ENCODE measurements at regions not wholly inside any gene's neighbourhood (a gene's known extent, or its start where the extent isn't known, plus 50 kb on each side); places are given as distances from the start of the nearest gene placed in this dataset.

- ATAC-seq (ENCODE audit: poor library complexity): no peak
- no peak overlapping the region for H3K4me3 Mint-ChIP-seq
- intact Hi-C loops (cut with DNase I, micrococcal nuclease): no loop called here
- peaks cover 78% of the 10 kb centered on the region for H3K4me1 Mint-ChIP-seq (ENCODE audit: low read depth)
- H3K27me3 Mint-ChIP-seq: no peaks in the 10 kb centered on the region
- Histone ChIP-seq H3K4me1 (ENCODE audit: insufficient read depth, low read length) (peaks cover 67% of the 10 kb centered on the region), H3K36me3 (ENCODE audit: insufficient read depth, low read length) (no peaks in the 10 kb centered on the region), H3K27ac (ENCODE audit: low read depth in 1 of 2, low read length in 2 of 2) (no peak overlapping the region), H3K27me3 (ENCODE audit: control insufficient read depth in 1 of 2, insufficient read depth in 2 of 2, low read length in 2 of 2) (no peaks in the 10 kb centered on the region), H3K9me3 (ENCODE audit: control insufficient read depth in 1 of 2, insufficient read depth in 1 of 2, low read length in 2 of 2) (no peaks in the 10 kb centered on the region), H3K4me3 (ENCODE audit: low read length) (no peak overlapping the region)
- no peaks in the 10 kb centered on the region for H3K36me3 Mint-ChIP-seq (ENCODE audit: low read depth)
- peak overlapping the region; percentile 22 for H3K27ac Mint-ChIP-seq
- DNase-seq: no peak
- TF ChIP-seq, protein P1, sequence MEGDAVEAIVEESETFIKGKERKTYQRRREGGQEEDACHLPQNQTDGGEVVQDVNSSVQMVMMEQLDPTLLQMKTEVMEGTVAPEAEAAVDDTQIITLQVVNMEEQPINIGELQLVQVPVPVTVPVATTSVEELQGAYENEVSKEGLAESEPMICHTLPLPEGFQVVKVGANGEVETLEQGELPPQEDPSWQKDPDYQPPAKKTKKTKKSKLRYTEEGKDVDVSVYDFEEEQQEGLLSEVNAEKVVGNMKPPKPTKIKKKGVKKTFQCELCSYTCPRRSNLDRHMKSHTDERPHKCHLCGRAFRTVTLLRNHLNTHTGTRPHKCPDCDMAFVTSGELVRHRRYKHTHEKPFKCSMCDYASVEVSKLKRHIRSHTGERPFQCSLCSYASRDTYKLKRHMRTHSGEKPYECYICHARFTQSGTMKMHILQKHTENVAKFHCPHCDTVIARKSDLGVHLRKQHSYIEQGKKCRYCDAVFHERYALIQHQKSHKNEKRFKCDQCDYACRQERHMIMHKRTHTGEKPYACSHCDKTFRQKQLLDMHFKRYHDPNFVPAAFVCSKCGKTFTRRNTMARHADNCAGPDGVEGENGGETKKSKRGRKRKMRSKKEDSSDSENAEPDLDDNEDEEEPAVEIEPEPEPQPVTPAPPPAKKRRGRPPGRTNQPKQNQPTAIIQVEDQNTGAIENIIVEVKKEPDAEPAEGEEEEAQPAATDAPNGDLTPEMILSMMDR (IDR thresholded peaks at IDR 0.05): no peak
- H3K9me3 Mint-ChIP-seq: no peaks in the 10 kb centered on the region
- ChIA-PET POLR2A (no interaction called here), CTCF (interaction anchor here (1.1 to 3.1 kb wide), 2 partner anchors 9 to 25 kb away, joined by 5 to 27 read pairs; no protein-coding TSS in a partner anchor)
Observed at GRCh38 chr6:25052181-25052580, 116.4 kb upstream of the RIPOR2 start.

GRCh38 chr6:25053875-25054371 is 118.2 kb upstream of the RIPOR2 start:
- ATAC-seq (ENCODE audit: poor library complexity): no peak
- no peaks in the 10 kb centered on the region for H3K36me3 Mint-ChIP-seq (ENCODE audit: low read depth)
- POLR2A ChIA-PET: interaction anchor here (0.9 to 2.3 kb wide), 5 partner anchors 9 to 27 kb away, joined by 3 to 11 read pairs (median 3); no protein-coding TSS in a partner anchor
- peak overlapping the region in 1 of 2 donors; percentile 19 for H3K27ac ChIP-seq (ENCODE audit: low read depth in 1 of 2, low read length in 2 of 2)
- DNase-seq: peak in 4 of 14 experiments; percentile 14 to 75 (median 66)
- intact Hi-C loops (cut with DNase I, micrococcal nuclease): no loop called here
- TF ChIP-seq, protein P1 (IDR thresholded peaks at IDR 0.05): no peak
- peaks cover 72% of the 10 kb centered on the region for H3K4me1 Mint-ChIP-seq (ENCODE audit: low read depth)
- peak overlapping the region; percentile 40 for H3K27ac Mint-ChIP-seq
- peaks cover 76% of the 10 kb centered on the region for H3K4me1 ChIP-seq (ENCODE audit: insufficient read depth, low read length)
- H3K9me3 Mint-ChIP-seq: no peaks in the 10 kb centered on the region
- H3K27me3 Mint-ChIP-seq: no peaks in the 10 kb centered on the region
- H3K27me3 ChIP-seq (ENCODE audit: control insufficient read depth in 1 of 2, insufficient read depth in 2 of 2, low read length in 2 of 2): no peaks in the 10 kb centered on the region
- H3K36me3 ChIP-seq (ENCODE audit: insufficient read depth, low read length): no peaks in the 10 kb centered on the region
- no peak overlapping the region for H3K4me3 ChIP-seq (ENCODE audit: low read length)
- H3K9me3 ChIP-seq (ENCODE audit: control insufficient read depth in 1 of 2, insufficient read depth in 1 of 2, low read length in 2 of 2): no peaks in the 10 kb centered on the region
- H3K4me3 Mint-ChIP-seq: no peak overlapping the region
- CTCF ChIA-PET: interaction anchor here (0.6 to 3.1 kb wide), 8 partner anchors 12 to 188 kb away, joined by 3 to 27 read pairs (median 6); no protein-coding TSS in a partner anchor

GRCh38 chr6:25054469-25054868 is 118.7 kb upstream of the RIPOR2 start:
- peak overlapping the region; percentile 5 for H3K4me3 Mint-ChIP-seq
- peaks cover 70% of the 10 kb centered on the region for H3K4me1 Mint-ChIP-seq (ENCODE audit: low read depth)

More at GRCh38 chr6:25054469-25054868, 118.7 kb upstream of the RIPOR2 start:
- POLR2A ChIA-PET: interaction anchor here (0.7 to 2.7 kb wide), 6 partner anchors 12 to 28 kb away, joined by 3 to 24 read pairs (median 6); no protein-coding TSS in a partner anchor
- TF ChIP-seq, protein P1 (IDR thresholded peaks at IDR 0.05): no peak
- CTCF ChIA-PET: interaction anchor here (0.6 to 3.1 kb wide), 5 partner anchors 12 to 188 kb away, joined by 3 to 27 read pairs (median 9); no protein-coding TSS in a partner anchor
- Histone ChIP-seq H3K9me3 (ENCODE audit: control insufficient read depth in 1 of 2, insufficient read depth in 1 of 2, low read length in 2 of 2) (no peaks in the 10 kb centered on the region), H3K36me3 (ENCODE audit: insufficient read depth, low read length) (no peaks in the 10 kb centered on the region), H3K4me3 (ENCODE audit: low read length) (no peak overlapping the region), H3K27me3 (ENCODE audit: control insufficient read depth in 1 of 2, insufficient read depth in 2 of 2, low read length in 2 of 2) (no peaks in the 10 kb centered on the region), H3K27ac (ENCODE audit: low read depth in 1 of 2, low read length in 2 of 2) (peak overlapping the region in 1 of 2 donors; percentile 19), H3K4me1 (ENCODE audit: insufficient read depth, low read length) (peaks cover 76% of the 10 kb centered on the region)
- intact Hi-C loops (cut with DNase I, micrococcal nuclease): no loop called here
- ATAC-seq (ENCODE audit: poor library complexity): no peak
- Mint-ChIP-seq H3K9me3 (no peaks in the 10 kb centered on the region), H3K27ac (peak overlapping the region; percentile 40), H3K36me3 (ENCODE audit: low read depth) (no peaks in the 10 kb centered on the region), H3K27me3 (no peaks in the 10 kb centered on the region)
- no peak for DNase-seq

All from CD4-positive, alpha-beta T cell (primary cell).